DND-41 (cell line): ENCODE measurements at regions not wholly inside any gene's neighbourhood (a gene's known extent, or its start where the extent isn't known, plus 50 kb on each side); places are given as distances from the start of the nearest gene placed in this dataset.

ENCODE experiments used
- ATAC-seq: fragments of 200-7000 bp; cut with Tn5 transposase; 3 replicates; pipeline ENCODE4 v1.9.1; 2021; ENCODE audit warnings: low read depth; ENCODE audit not compliant: insufficient read depth
- DNase-seq: peaks from one replicate; pipeline ENCODE4 v3.0.0-alpha.2; 2020
- H2AFZ ChIP-seq: 2 replicates; pipeline ENCODE4 v1.6.0; 2012; ENCODE audit warnings: low read depth, low read length
- H3K27ac ChIP-seq: 2 replicates; pipeline ENCODE4 v1.5.1; 2012; ENCODE audit warnings: low read length, inconsistent platforms
- H3K27me3 ChIP-seq: fragments of 200-600 bp; sonication (generic); 2 replicates; pipeline ENCODE4 v1.6.0; 2012; ENCODE audit warnings: low read length, mild to moderate bottlenecking, inconsistent platforms; ENCODE audit not compliant: insufficient read depth, poor library complexity
- H3K36me3 ChIP-seq: 2 replicates; pipeline ENCODE4 v1.5.1; 2012; ENCODE audit warnings: low read length, inconsistent platforms; ENCODE audit not compliant: insufficient read depth
- H3K4me1 ChIP-seq: 2 replicates; pipeline ENCODE4 v1.5.1; 2012; ENCODE audit warnings: mild to moderate bottlenecking, low read length; ENCODE audit not compliant: insufficient read depth
- H3K4me2 ChIP-seq: 2 replicates; pipeline ENCODE4 v1.6.0; 2012; ENCODE audit warnings: mild to moderate bottlenecking, moderate library complexity, low read length, inconsistent platforms; ENCODE audit not compliant: insufficient read depth
- H3K4me3 ChIP-seq, 2 experiments: fragments of 200-600 bp in 1 of 2; shearing (Covaris generic) in 1 of 2; 2 replicates each; pipeline ENCODE4 v1.5.1; 2012 to 2016; ENCODE audit warnings: inconsistent platforms in 2 of 2, low read length in 2 of 2, mild to moderate bottlenecking in 2 of 2, low read depth in 1 of 2, moderate library complexity in 1 of 2
- H3K79me2 ChIP-seq: 2 replicates; pipeline ENCODE4 v1.6.0; 2012; ENCODE audit warnings: low read length, inconsistent platforms; ENCODE audit not compliant: insufficient read depth
- H3K9ac ChIP-seq: 2 replicates; pipeline ENCODE4 v1.6.0; 2012; ENCODE audit warnings: low read depth, mild to moderate bottlenecking, inconsistent platforms, low read length, moderate library complexity
- H3K9me3 ChIP-seq: 2 replicates; pipeline ENCODE4 v1.5.1; 2012; ENCODE audit warnings: low read length, moderate library complexity, mild to moderate bottlenecking, inconsistent platforms; ENCODE audit not compliant: insufficient read depth, severe bottlenecking
- H4K20me1 ChIP-seq: 2 replicates; pipeline ENCODE4 v1.6.0; 2012; ENCODE audit warnings: low read length; ENCODE audit not compliant: insufficient read depth
- EZH2 ChIP-seq: IDR thresholded peaks from 3 replicates; pipeline ENCODE4 v1.6.1; 2012; ENCODE audit warnings: borderline replicate concordance, low read depth, mild to moderate bottlenecking, moderate library complexity, low read length, inconsistent platforms; ENCODE audit not compliant: severe bottlenecking
- TF ChIP-seq, protein P1 (sequence below): IDR thresholded peaks from 2 replicates; pipeline ENCODE4 v1.5.1; 2012; ENCODE audit warnings: borderline replicate concordance, low read length, moderate library complexity, mild to moderate bottlenecking; ENCODE audit not compliant: poor library complexity, severe bottlenecking; ENCODE audit errors: extremely low read depth

DNA sequence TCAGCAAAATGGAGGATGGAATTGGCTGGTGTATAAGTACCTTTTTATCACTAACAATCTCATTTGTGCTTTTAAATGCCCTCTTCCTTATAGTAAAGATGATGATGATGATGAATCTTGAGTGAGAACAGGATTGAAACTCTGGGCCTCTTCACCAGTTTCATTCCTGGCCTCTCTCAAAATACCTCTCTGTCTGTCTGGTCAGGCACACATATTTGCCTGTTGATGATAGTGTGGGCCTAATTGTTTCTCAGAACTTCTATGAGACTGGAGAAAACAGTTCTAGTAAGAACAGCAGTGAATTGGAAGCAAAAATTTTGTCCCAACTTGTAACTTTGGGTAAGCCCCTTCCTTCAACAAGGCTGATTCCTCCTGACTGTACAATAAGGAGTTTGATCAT lies 94.4 kb upstream of the RGS4 start:
- DNase-seq (no peak), ATAC-seq (no peak)
- no peak for TF ChIP-seq EZH2
- TF ChIP-seq, protein P1, sequence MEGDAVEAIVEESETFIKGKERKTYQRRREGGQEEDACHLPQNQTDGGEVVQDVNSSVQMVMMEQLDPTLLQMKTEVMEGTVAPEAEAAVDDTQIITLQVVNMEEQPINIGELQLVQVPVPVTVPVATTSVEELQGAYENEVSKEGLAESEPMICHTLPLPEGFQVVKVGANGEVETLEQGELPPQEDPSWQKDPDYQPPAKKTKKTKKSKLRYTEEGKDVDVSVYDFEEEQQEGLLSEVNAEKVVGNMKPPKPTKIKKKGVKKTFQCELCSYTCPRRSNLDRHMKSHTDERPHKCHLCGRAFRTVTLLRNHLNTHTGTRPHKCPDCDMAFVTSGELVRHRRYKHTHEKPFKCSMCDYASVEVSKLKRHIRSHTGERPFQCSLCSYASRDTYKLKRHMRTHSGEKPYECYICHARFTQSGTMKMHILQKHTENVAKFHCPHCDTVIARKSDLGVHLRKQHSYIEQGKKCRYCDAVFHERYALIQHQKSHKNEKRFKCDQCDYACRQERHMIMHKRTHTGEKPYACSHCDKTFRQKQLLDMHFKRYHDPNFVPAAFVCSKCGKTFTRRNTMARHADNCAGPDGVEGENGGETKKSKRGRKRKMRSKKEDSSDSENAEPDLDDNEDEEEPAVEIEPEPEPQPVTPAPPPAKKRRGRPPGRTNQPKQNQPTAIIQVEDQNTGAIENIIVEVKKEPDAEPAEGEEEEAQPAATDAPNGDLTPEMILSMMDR: no peak
- no peaks in the 10 kb centered on the region for H3K36me3 ChIP-seq
- no peak overlapping the region for H2AFZ ChIP-seq
- no peaks in the 10 kb centered on the region for H3K27me3 ChIP-seq
- no peak overlapping the region for H3K9ac ChIP-seq
- no peak overlapping the region for H3K4me2 ChIP-seq
- H3K4me3 ChIP-seq: no peak overlapping the region
- no peak overlapping the region for H3K27ac ChIP-seq
- no peaks in the 10 kb centered on the region for H3K79me2 ChIP-seq
- H3K4me1 ChIP-seq: no peaks in the 10 kb centered on the region
- H3K9me3 ChIP-seq: no peaks in the 10 kb centered on the region
- H4K20me1 ChIP-seq: no peaks in the 10 kb centered on the region

DNA sequence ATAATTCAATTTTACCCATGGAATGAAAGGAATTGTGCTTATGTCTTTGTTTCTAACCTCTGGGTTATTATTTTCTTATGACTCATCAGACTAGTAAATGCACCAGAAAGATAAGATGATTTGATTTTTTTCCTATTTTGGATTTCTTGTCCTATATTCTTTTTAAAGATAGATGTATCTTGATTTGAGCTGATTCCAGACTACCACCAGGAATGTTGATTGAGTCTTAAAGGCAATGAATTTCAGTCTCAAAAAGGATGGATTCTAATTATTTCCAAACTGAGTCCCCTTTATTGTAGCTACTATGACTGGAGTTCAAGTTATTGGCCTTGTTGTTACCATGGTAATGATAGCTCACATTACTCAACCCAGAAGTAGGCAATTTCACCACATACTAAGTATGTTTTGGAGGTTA lies 95.8 kb upstream of the RGS4 start:
- Histone ChIP-seq H3K9ac (no peak overlapping the region), H3K27me3 (peaks cover 2% of the 10 kb centered on the region), H3K4me1 (no peaks in the 10 kb centered on the region), H2AFZ (no peak overlapping the region), H4K20me1 (no peaks in the 10 kb centered on the region), H3K79me2 (no peaks in the 10 kb centered on the region), H3K4me2 (no peak overlapping the region), H3K27ac (no peak overlapping the region), H3K36me3 (no peaks in the 10 kb centered on the region), H3K4me3 (no peak overlapping the region), H3K9me3 (no peaks in the 10 kb centered on the region)
- ATAC-seq (no peak), DNase-seq (no peak)
- no peak for TF ChIP-seq EZH2
- TF ChIP-seq, protein P1: no peak

DNA sequence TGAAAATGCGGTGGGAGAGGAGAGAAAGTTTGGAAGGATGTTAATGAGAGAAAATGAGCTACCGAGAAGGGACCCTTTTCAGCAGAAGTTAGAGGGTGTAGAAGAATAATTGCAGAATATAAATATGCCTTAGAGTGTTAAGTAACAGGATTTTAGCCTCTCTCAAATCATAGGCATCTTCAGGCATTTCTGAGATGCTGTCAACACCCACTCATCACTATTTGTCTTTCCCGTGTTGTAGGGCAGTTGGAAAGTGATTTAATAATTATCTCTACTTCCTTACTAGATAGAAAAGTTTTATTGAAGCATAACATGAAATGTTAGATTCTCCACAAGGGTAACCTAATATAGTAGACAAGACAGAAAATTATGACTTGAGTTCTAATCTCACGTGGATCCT lies 96.4 kb upstream of the RGS4 start:
- ATAC-seq: no peak
- Histone ChIP-seq H3K4me3 (no peak overlapping the region), H3K27ac (no peak overlapping the region), H3K27me3 (peaks cover 2% of the 10 kb centered on the region), H3K4me1 (no peaks in the 10 kb centered on the region), H3K9ac (no peak overlapping the region), H3K9me3 (no peaks in the 10 kb centered on the region), H4K20me1 (no peaks in the 10 kb centered on the region), H2AFZ (no peak overlapping the region), H3K79me2 (no peaks in the 10 kb centered on the region), H3K36me3 (no peaks in the 10 kb centered on the region), H3K4me2 (no peak overlapping the region)
- DNase-seq: no peak
- no peak for TF ChIP-seq EZH2
- TF ChIP-seq, protein P1: no peak

DNA sequence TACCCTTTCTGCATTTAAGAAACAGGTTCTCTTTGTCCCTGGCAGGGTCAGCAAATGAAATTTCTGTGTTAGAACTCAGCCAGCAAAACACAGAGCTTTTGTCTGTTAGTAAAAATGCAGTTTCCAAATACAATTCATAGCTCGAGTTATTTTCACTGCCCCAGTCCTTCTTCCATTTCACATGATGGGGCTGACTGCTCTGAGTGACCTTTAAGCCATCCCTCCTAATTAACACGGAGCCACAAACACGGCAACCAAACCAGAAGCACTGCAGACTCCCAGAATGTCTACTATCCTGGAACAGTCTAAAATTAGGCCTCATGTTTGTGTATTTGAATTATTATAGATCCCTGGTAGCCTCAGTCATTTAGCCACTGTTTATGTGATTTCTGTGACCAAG lies 99.1 kb upstream of the RGS4 start:
- no peaks in the 10 kb centered on the region for H3K4me1 ChIP-seq
- H2AFZ ChIP-seq: no peak overlapping the region
- peaks cover 2% of the 10 kb centered on the region for H3K27me3 ChIP-seq
- no peaks in the 10 kb centered on the region for H3K79me2 ChIP-seq
- H4K20me1 ChIP-seq: no peaks in the 10 kb centered on the region
- TF ChIP-seq EZH2: no peak
- TF ChIP-seq, protein P1: no peak
- H3K9me3 ChIP-seq: no peaks in the 10 kb centered on the region
- H3K36me3 ChIP-seq: no peaks in the 10 kb centered on the region
- no peak for DNase-seq
- H3K4me3 ChIP-seq: no peak overlapping the region
- no peak overlapping the region for H3K27ac ChIP-seq
- H3K4me2 ChIP-seq: no peak overlapping the region
- H3K9ac ChIP-seq: no peak overlapping the region
- ATAC-seq: no peak
